K562 (cell line): ENCODE measurements at regions not wholly inside any gene's neighbourhood (a gene's known extent, or its start where the extent isn't known, plus 50 kb on each side); places are given as distances from the start of the nearest gene placed in this dataset.

Experiments
- HSF4 ChIP-seq: fragments of 250-450 bp; sonication (Bioruptor Pico); IDR thresholded peaks from 2 replicates; pipeline ENCODE4 v2.1.2; 2022; ENCODE audit warnings: mild to moderate bottlenecking, moderate library complexity, borderline replicate concordance
- TF ChIP-seq, protein P1 (sequence below): sonication (generic); formaldehyde crosslinking; IDR thresholded peaks from 2 replicates; pipeline ENCODE4 v1.8.1; 2023; ENCODE audit warnings: missing genetic modification reagents, mild to moderate bottlenecking, borderline replicate concordance
- TF ChIP-seq, protein P2 (sequence below), 3 experiments: fragments of 200-800 bp in 1 of 3; sonication (Bioruptor generic) in 1 of 3; sonication (generic) in 1 of 3; formaldehyde crosslinking in 1 of 3; IDR thresholded peaks; 2 replicates each; pipeline versions ENCODE4 v1.6.1 to v1.8.0; 2016 to 2022; ENCODE audit warnings: mild to moderate bottlenecking in 2 of 3, missing compliant biosample characterization in 2 of 3, missing genetic modification characterization in 2 of 3, missing genetic modification reagents in 1 of 3
- TF ChIP-seq, protein P3 (sequence below): fragments of 450-650 bp; IDR thresholded peaks from 2 replicates; pipeline ENCODE4 v1.6.1; 2016; ENCODE audit warnings: low read depth, mild to moderate bottlenecking, moderate library complexity

DNA sequence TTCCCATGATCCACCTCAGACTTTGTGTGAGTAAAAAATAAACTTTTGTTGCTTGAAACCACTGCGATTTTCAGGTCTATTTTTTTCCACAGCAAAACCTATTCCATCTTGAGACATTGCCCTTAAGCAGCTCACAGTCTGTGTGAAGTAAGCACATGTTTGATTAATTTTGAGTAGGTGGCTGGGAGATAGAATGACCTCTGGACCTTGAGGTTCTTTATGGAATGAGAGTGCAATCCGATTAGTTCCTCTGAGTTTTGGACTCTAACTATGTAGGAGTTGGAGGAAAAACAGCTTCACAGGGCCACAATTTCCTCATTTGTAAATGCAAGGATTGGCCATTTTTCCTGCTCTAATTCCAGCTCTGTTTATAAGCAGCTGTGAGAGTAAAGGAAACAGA, 234.1 kb upstream of the IGFBP7 start (continued):
- TF ChIP-seq, protein P1, sequence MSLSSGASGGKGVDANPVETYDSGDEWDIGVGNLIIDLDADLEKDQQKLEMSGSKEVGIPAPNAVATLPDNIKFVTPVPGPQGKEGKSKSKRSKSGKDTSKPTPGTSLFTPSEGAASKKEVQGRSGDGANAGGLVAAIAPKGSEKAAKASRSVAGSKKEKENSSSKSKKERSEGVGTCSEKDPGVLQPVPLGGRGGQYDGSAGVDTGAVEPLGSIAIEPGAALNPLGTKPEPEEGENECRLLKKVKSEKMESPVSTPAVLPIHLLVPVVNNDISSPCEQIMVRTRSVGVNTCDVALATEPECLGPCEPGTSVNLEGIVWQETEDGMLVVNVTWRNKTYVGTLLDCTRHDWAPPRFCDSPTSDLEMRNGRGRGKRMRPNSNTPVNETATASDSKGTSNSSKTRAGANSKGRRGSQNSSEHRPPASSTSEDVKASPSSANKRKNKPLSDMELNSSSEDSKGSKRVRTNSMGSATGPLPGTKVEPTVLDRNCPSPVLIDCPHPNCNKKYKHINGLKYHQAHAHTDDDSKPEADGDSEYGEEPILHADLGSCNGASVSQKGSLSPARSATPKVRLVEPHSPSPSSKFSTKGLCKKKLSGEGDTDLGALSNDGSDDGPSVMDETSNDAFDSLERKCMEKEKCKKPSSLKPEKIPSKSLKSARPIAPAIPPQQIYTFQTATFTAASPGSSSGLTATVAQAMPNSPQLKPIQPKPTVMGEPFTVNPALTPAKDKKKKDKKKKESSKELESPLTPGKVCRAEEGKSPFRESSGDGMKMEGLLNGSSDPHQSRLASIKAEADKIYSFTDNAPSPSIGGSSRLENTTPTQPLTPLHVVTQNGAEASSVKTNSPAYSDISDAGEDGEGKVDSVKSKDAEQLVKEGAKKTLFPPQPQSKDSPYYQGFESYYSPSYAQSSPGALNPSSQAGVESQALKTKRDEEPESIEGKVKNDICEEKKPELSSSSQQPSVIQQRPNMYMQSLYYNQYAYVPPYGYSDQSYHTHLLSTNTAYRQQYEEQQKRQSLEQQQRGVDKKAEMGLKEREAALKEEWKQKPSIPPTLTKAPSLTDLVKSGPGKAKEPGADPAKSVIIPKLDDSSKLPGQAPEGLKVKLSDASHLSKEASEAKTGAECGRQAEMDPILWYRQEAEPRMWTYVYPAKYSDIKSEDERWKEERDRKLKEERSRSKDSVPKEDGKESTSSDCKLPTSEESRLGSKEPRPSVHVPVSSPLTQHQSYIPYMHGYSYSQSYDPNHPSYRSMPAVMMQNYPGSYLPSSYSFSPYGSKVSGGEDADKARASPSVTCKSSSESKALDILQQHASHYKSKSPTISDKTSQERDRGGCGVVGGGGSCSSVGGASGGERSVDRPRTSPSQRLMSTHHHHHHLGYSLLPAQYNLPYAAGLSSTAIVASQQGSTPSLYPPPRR (CRISPR knock-in tag) = no peak
- TF ChIP-seq, protein P2, sequence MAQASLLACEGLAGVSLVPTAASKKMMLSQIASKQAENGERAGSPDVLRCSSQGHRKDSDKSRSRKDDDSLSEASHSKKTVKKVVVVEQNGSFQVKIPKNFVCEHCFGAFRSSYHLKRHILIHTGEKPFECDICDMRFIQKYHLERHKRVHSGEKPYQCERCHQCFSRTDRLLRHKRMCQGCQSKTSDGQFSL (CRISPR knock-in tag; IDR thresholded peaks at IDR 0.05) = no peak
- TF ChIP-seq, protein P2 (tag; IDR thresholded peaks at IDR 0.05) = no peak
- TF ChIP-seq, protein P3, sequence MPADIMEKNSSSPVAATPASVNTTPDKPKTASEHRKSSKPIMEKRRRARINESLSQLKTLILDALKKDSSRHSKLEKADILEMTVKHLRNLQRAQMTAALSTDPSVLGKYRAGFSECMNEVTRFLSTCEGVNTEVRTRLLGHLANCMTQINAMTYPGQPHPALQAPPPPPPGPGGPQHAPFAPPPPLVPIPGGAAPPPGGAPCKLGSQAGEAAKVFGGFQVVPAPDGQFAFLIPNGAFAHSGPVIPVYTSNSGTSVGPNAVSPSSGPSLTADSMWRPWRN = no peak
- TF ChIP-seq HSF4 (CRISPR knock-in tag) = no peak
